ENCODE measurements at regions not wholly inside any gene's neighbourhood (a gene's known extent, or its start where the extent isn't known, plus 50 kb on each side); places are given as distances from the start of the nearest gene placed in this dataset.

DNA sequence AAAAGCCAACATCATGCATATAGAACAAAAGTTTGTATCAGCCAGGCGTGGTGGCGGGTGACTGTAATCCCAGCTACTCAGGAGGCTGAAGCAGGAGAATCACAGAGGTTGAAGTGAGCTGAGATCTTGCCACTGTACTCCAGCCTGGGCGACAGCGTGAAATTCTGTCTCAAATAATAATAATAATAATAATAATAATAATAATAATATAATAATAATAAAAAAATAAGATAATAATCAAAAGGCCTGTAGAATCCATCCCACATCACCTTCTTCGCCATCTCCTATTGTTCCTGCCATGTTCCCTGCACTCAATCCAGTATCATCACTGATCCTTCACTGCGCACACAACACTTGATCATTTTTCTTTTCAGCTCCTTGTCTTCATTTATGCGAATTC, 619.3 kb upstream of the ADARB2 start:
- TF ChIP-seq, protein P1, sequence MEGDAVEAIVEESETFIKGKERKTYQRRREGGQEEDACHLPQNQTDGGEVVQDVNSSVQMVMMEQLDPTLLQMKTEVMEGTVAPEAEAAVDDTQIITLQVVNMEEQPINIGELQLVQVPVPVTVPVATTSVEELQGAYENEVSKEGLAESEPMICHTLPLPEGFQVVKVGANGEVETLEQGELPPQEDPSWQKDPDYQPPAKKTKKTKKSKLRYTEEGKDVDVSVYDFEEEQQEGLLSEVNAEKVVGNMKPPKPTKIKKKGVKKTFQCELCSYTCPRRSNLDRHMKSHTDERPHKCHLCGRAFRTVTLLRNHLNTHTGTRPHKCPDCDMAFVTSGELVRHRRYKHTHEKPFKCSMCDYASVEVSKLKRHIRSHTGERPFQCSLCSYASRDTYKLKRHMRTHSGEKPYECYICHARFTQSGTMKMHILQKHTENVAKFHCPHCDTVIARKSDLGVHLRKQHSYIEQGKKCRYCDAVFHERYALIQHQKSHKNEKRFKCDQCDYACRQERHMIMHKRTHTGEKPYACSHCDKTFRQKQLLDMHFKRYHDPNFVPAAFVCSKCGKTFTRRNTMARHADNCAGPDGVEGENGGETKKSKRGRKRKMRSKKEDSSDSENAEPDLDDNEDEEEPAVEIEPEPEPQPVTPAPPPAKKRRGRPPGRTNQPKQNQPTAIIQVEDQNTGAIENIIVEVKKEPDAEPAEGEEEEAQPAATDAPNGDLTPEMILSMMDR (IDR thresholded peaks at IDR 0.05), result no peak
- no peak for TF ChIP-seq EZH2 (IDR thresholded peaks at IDR 0.05; ENCODE audit: borderline replicate concordance, insufficient read depth, low read depth, low read length, poor library complexity, severe bottlenecking)

All from B cell (primary cell).